CD14-positive monocyte (primary cell): ENCODE measurements at regions not wholly inside any gene's neighbourhood (a gene's known extent, or its start where the extent isn't known, plus 50 kb on each side); places are given as distances from the start of the nearest gene placed in this dataset.

Source experiments
- DNase-seq, 3 donors: peaks; one replicate each; pipeline ENCODE4 v3.0.0-alpha.2; 2011 to 2022
- H2AFZ ChIP-seq: 2 replicates; pipeline ENCODE4 v1.6.0; 2012; ENCODE audit warnings: mild to moderate bottlenecking, low read depth, low read length, inconsistent platforms; ENCODE audit not compliant: insufficient read depth, poor library complexity, severe bottlenecking
- H3K27ac ChIP-seq, 2 donors: 1 replicate in 1 of 2; 2 replicates in 1 of 2; pipeline ENCODE4 v1.5.1; 2012 to 2013; ENCODE audit warnings: low read length in 2 of 2, control low read depth in 1 of 2, inconsistent platforms in 1 of 2, low read depth in 1 of 2, mild to moderate bottlenecking in 1 of 2
- H3K27me3 ChIP-seq, 2 donors: one replicate each; pipeline versions ENCODE4 v1.6.0 to v1.6.1; 2011 to 2013; ENCODE audit warnings: low read length in 2 of 2; ENCODE audit not compliant: control insufficient read depth in 2 of 2, insufficient read depth in 2 of 2
- H3K36me3 ChIP-seq, 2 donors: replicated peaks in 1 of 2; 1 replicate in 1 of 2; 2 replicates in 1 of 2; pipeline versions ENCODE4 v1.5.1 to v1.6.1; 2012 to 2013; ENCODE audit warnings: low read length in 2 of 2, control low read depth in 1 of 2, inconsistent platforms in 1 of 2, mild to moderate bottlenecking in 1 of 2; ENCODE audit not compliant: insufficient read depth in 2 of 2, control insufficient read depth in 1 of 2
- H3K4me1 ChIP-seq, 2 donors: 1 replicate in 1 of 2; 2 replicates in 1 of 2; pipeline versions ENCODE4 v1.5.1 to v1.6.1; 2012 to 2013; ENCODE audit warnings: low read length in 2 of 2, control low read depth in 1 of 2, inconsistent platforms in 1 of 2, mild to moderate bottlenecking in 1 of 2, moderate library complexity in 1 of 2; ENCODE audit not compliant: insufficient read depth in 2 of 2, control insufficient read depth in 1 of 2
- H3K4me2 ChIP-seq: replicated peaks from 2 replicates; pipeline ENCODE3; 2012; ENCODE audit warnings: low read length, moderate library complexity, mild to moderate bottlenecking; ENCODE audit not compliant: poor library complexity, severe bottlenecking; ENCODE audit errors: extremely low read depth
- H3K4me3 ChIP-seq, 3 experiments: fragments of 200-600 bp in 1 of 3; sonication (generic) in 1 of 3; replicated peaks in 1 of 3; 1 replicate in 2 of 3; 2 replicates in 1 of 3; pipeline ENCODE4 v1.5.1; 2011 to 2013; ENCODE audit warnings: low read length in 3 of 3, mild to moderate bottlenecking in 3 of 3, control low read depth in 2 of 3, low read depth in 2 of 3, inconsistent platforms in 1 of 3, moderate library complexity in 1 of 3
- H3K79me2 ChIP-seq: 2 replicates; pipeline ENCODE4 v1.6.0; 2012; ENCODE audit warnings: mild to moderate bottlenecking, control low read depth, inconsistent platforms, low read length, moderate library complexity; ENCODE audit not compliant: insufficient read depth
- H3K9ac ChIP-seq: 2 replicates; pipeline ENCODE4 v1.6.0; 2017; ENCODE audit warnings: low read length, mild to moderate bottlenecking; ENCODE audit not compliant: insufficient read depth, poor library complexity, severe bottlenecking
- H3K9me3 ChIP-seq, 2 donors: replicated peaks in 1 of 2; 1 replicate in 1 of 2; 2 replicates in 1 of 2; pipeline versions ENCODE4 v1.5.1 to v1.6.1; 2012 to 2013; ENCODE audit warnings: low read length in 2 of 2, control low read depth in 1 of 2; ENCODE audit not compliant: control insufficient read depth in 1 of 2, insufficient read depth in 1 of 2
- H4K20me1 ChIP-seq: 2 replicates; pipeline ENCODE4 v1.6.0; 2012; ENCODE audit warnings: mild to moderate bottlenecking, low read length, control low read depth, moderate library complexity; ENCODE audit not compliant: insufficient read depth
- H3K27ac Mint-ChIP-seq, 7 donors: one replicate each; pipeline ENCODE4 v1.8.0; 2020; ENCODE audit warnings: mild to moderate bottlenecking in 7 of 7, mixed read lengths in 7 of 7, moderate library complexity in 6 of 7, inconsistent platforms in 2 of 7
- H3K27me3 Mint-ChIP-seq, 3 donors: one replicate each; pipeline ENCODE4 v1.8.0; 2021 to 2022; ENCODE audit warnings: low read depth in 3 of 3, mild to moderate bottlenecking in 3 of 3, mixed read lengths in 3 of 3, moderate library complexity in 3 of 3, inconsistent platforms in 1 of 3
- H3K36me3 Mint-ChIP-seq, 2 donors: one replicate each; pipeline ENCODE4 v1.8.0; 2020; ENCODE audit warnings: mixed read lengths in 2 of 2, inconsistent platforms in 1 of 2, mild to moderate bottlenecking in 1 of 2
- H3K4me1 Mint-ChIP-seq: one replicate; pipeline ENCODE4 v1.8.0; 2020; ENCODE audit warnings: mild to moderate bottlenecking, mixed read lengths
- H3K4me3 Mint-ChIP-seq, 2 donors: one replicate each; pipeline ENCODE4 v1.8.0; 2020; ENCODE audit warnings: mild to moderate bottlenecking in 2 of 2, mixed read lengths in 2 of 2, moderate library complexity in 1 of 2
- H3K9me3 Mint-ChIP-seq, 7 donors: one replicate each; pipeline ENCODE4 v1.8.0; 2020 to 2022; ENCODE audit warnings: mixed read lengths in 7 of 7, mild to moderate bottlenecking in 6 of 7, moderate library complexity in 6 of 7, inconsistent platforms in 2 of 7
- CTCF ChIP-seq: fragments of 200-600 bp; IDR thresholded peaks from one replicate; pipeline ENCODE4 v1.8.0; 2022; ENCODE audit warnings: antibody characterized with exemption, mild to moderate bottlenecking
- WGBS: methylation state at CpG from one replicate; pipeline ENCODE4 v1.1.5; 2013; ENCODE audit warnings: missing lambda C conversion rate; ENCODE audit not compliant: insufficient coverage; 5-methylcytosine and 5-hydroxymethylcytosine counted together
- intact Hi-C, 2 donors: fragments of 100-400 bp; cut with micrococcal nuclease; formaldehyde crosslinking; loops; one replicate each; pipeline versions ENCODE4 v1.15.0 to v1.15.1; 2023

GRCh38 chr6:121956782-121957181 is 442.7 kb upstream of the HSF2 start:
- Histone ChIP-seq H3K27me3 (no peaks in the 10 kb centered on the region), H4K20me1 (no peaks in the 10 kb centered on the region), H3K9me3 (peaks cover 0 to 4% of the 10 kb centered on the region in 2 donors), H3K79me2 (no peaks in the 10 kb centered on the region), H3K9ac (no peak overlapping the region), H3K27ac (no peak overlapping the region), H2AFZ (no peak overlapping the region), H3K36me3 (no peaks in the 10 kb centered on the region), H3K4me3 (no peak overlapping the region), H3K4me2 (no peak overlapping the region), H3K4me1 (no peaks in the 10 kb centered on the region)
- Mint-ChIP-seq H3K27ac (no peak overlapping the region), H3K4me3 (no peak overlapping the region), H3K9me3 (peaks cover 0 to 10% (median 0%) of the 10 kb centered on the region in 7 donors), H3K27me3 (no peaks in the 10 kb centered on the region), H3K4me1 (no peaks in the 10 kb centered on the region), H3K36me3 (no peaks in the 10 kb centered on the region)
- intact Hi-C loops = no loop called here
- no CpG with 5 or more reads among the region's 2 CpGs for WGBS
- no peak for TF ChIP-seq CTCF
- no peak for DNase-seq

- intact Hi-C loops = no loop called here
- no peak for DNase-seq
- WGBS = no CpG with 5 or more reads among the region's 5 CpGs
- no peak overlapping the region for H3K27ac Mint-ChIP-seq
- no peak overlapping the region for H2AFZ ChIP-seq
- TF ChIP-seq CTCF = no peak
- no peaks in the 10 kb centered on the region for H3K36me3 ChIP-seq
- H3K4me2 ChIP-seq = no peak overlapping the region
- H3K27me3 ChIP-seq = no peaks in the 10 kb centered on the region
- no peak overlapping the region for H3K9ac ChIP-seq
- no peak overlapping the region for H3K27ac ChIP-seq
- no peak overlapping the region for H3K4me3 ChIP-seq
- H3K36me3 Mint-ChIP-seq = no peaks in the 10 kb centered on the region
- peaks cover 0 to 4% (median under 1%) of the 10 kb centered on the region in 7 donors for H3K9me3 Mint-ChIP-seq
- H3K27me3 Mint-ChIP-seq = no peaks in the 10 kb centered on the region
- H4K20me1 ChIP-seq = no peaks in the 10 kb centered on the region
- H3K4me3 Mint-ChIP-seq = no peak overlapping the region
- no peaks in the 10 kb centered on the region for H3K79me2 ChIP-seq
- H3K4me1 Mint-ChIP-seq = no peaks in the 10 kb centered on the region
- no peaks in the 10 kb centered on the region for H3K4me1 ChIP-seq
- H3K9me3 ChIP-seq = peaks cover 0 to 4% of the 10 kb centered on the region in 2 donors
These were observed 440.0 kb upstream of the HSF2 start for GRCh38 chr6:121959501-121959900.
